Activated B cell treated with CpG ODN at 0.5 μM for 24 hours (primary cell): ENCODE measurements at regions not wholly inside any gene's neighbourhood (a gene's known extent, or its start where the extent isn't known, plus 50 kb on each side); places are given as distances from the start of the nearest gene placed in this dataset.

Source experiments
- ATAC-seq: fragments of 200-7000 bp; cut with Tn5 transposase; one replicate; pipeline ENCODE4 v1.10.0; 2021; ENCODE audit warnings: low read depth, mild to moderate bottlenecking, moderate library complexity
- CTCF ChIA-PET: fragments of 350-600 bp; sonication (Branson Sonifier 250); formaldehyde crosslinking; loops from one replicate; lab custom pipeline; 2021; ENCODE audit warnings: antibody characterized with exemption; lab: Charles Lee
- POLR2A ChIA-PET: fragments of 350-600 bp; sonication (Branson Sonifier 250); formaldehyde crosslinking; loops from one replicate; lab custom pipeline; 2021; ENCODE audit warnings: antibody characterized with exemption; lab: Charles Lee
- DNase-seq: peaks from one replicate; pipeline ENCODE4 v3.0.0; 2022
- H3K27ac Mint-ChIP-seq: one replicate; pipeline ENCODE4 v1.8.0; 2020; ENCODE audit warnings: mixed read lengths
- H3K27me3 Mint-ChIP-seq: one replicate; pipeline ENCODE4 v1.8.0; 2021; ENCODE audit warnings: mixed read lengths
- H3K36me3 Mint-ChIP-seq: one replicate; pipeline ENCODE4 v1.8.0; 2021; ENCODE audit warnings: low read depth, mixed read lengths
- H3K4me1 Mint-ChIP-seq: one replicate; pipeline ENCODE4 v1.8.0; 2021; ENCODE audit warnings: mixed read lengths
- H3K4me3 Mint-ChIP-seq: one replicate; pipeline ENCODE4 v1.8.0; 2020; ENCODE audit warnings: mild to moderate bottlenecking, mixed read lengths
- H3K9me3 Mint-ChIP-seq: one replicate; pipeline ENCODE4 v1.8.0; 2020; ENCODE audit warnings: mixed read lengths
- intact Hi-C: fragments of 100-400 bp; cut with micrococcal nuclease; formaldehyde crosslinking; loops from one replicate; pipeline ENCODE4 v1.15.1; 2024
- TF ChIP-seq, protein P1 (sequence below): fragments of 200-600 bp; IDR thresholded peaks from one replicate; pipeline ENCODE4 v1.8.0; 2022; ENCODE audit warnings: antibody characterized with exemption, mild to moderate bottlenecking

GRCh38 chr17:72345536-72345935 is 224.7 kb downstream of the SOX9 start:
- intact Hi-C loops, result no loop called here
- ChIA-PET CTCF (no interaction called here), POLR2A (no interaction called here)
- TF ChIP-seq, protein P1, sequence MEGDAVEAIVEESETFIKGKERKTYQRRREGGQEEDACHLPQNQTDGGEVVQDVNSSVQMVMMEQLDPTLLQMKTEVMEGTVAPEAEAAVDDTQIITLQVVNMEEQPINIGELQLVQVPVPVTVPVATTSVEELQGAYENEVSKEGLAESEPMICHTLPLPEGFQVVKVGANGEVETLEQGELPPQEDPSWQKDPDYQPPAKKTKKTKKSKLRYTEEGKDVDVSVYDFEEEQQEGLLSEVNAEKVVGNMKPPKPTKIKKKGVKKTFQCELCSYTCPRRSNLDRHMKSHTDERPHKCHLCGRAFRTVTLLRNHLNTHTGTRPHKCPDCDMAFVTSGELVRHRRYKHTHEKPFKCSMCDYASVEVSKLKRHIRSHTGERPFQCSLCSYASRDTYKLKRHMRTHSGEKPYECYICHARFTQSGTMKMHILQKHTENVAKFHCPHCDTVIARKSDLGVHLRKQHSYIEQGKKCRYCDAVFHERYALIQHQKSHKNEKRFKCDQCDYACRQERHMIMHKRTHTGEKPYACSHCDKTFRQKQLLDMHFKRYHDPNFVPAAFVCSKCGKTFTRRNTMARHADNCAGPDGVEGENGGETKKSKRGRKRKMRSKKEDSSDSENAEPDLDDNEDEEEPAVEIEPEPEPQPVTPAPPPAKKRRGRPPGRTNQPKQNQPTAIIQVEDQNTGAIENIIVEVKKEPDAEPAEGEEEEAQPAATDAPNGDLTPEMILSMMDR, result no peak
- no peak for DNase-seq
- peaks cover 2% of the 10 kb centered on the region for H3K27me3 Mint-ChIP-seq
- no peaks in the 10 kb centered on the region for H3K36me3 Mint-ChIP-seq
- H3K4me3 Mint-ChIP-seq, result no peak overlapping the region
- H3K27ac Mint-ChIP-seq, result no peak overlapping the region
- H3K9me3 Mint-ChIP-seq, result peaks cover 5% of the 10 kb centered on the region
- no peaks in the 10 kb centered on the region for H3K4me1 Mint-ChIP-seq
- no peak for ATAC-seq

DNA sequence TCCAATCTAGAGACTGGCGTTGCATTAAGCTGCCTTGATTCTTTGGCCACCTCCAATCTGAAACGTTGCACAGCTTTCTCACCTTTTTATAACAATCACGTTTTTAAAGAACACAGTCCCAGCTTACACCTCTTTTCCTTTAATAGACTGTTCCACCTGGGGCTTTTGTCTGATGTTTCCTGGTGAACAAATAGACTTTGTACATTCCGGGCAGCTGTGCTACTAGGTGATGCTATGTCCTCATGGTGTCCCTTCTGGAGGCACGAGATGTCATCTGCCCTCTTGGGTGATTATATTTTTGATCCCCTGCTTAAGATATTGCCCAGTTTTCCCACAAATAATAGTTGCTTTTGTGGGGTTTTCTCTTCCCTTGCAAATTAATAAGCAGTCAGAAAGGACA is 225.5 kb downstream of the SOX9 start:
- TF ChIP-seq, protein P1, result no peak
- no peaks in the 10 kb centered on the region for H3K4me1 Mint-ChIP-seq

GRCh38 chr17:72349011-72349410 is 228.2 kb downstream of the SOX9 start:
- CTCF ChIA-PET, result no interaction called here

More for the DNA sequence above, 225.5 kb downstream of the SOX9 start:
- peaks cover 5% of the 10 kb centered on the region for H3K9me3 Mint-ChIP-seq
- intact Hi-C loops, result no loop called here
- no peak overlapping the region for H3K27ac Mint-ChIP-seq
- no peaks in the 10 kb centered on the region for H3K36me3 Mint-ChIP-seq
- CTCF ChIA-PET, result no interaction called here
- ATAC-seq (no peak), DNase-seq (no peak)
- peaks cover 2% of the 10 kb centered on the region for H3K27me3 Mint-ChIP-seq
- POLR2A ChIA-PET, result no interaction called here
- H3K4me3 Mint-ChIP-seq, result no peak overlapping the region

DNA sequence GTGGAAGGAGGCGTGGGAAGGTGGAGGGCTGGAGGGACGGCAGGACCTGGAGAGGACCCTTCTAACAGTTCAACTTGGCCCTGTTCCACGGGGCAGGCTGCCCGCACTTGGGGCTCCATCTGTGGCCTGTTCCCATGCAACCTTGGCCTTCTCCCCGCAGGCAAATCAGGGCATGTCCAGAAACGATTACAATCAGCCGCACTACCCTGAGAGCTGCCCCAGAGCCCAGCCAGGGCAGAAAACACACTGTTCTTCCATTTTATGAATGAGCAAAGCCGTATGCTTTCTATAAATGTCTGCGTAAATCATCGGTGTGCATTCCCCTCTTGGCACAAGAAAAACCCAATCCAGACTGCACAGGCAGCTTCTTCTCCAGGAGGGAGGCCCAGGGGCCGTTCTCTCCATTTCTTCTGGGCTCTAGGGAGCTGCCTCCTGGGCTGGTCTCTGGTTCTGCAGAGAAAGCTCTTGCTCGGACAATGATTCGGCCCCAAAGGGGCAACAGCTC is 228.7 kb downstream of the SOX9 start:
- CTCF ChIA-PET, result no interaction called here
- no peaks in the 10 kb centered on the region for H3K36me3 Mint-ChIP-seq
- H3K27me3 Mint-ChIP-seq, result peaks cover 6% of the 10 kb centered on the region
- H3K4me3 Mint-ChIP-seq, result no peak overlapping the region
- TF ChIP-seq, protein P1, result no peak
- no peak overlapping the region for H3K27ac Mint-ChIP-seq
- DNase-seq (no peak), ATAC-seq (no peak)
- peaks cover 1% of the 10 kb centered on the region for H3K9me3 Mint-ChIP-seq
- H3K4me1 Mint-ChIP-seq, result no peaks in the 10 kb centered on the region
- intact Hi-C loops, result no loop called here
- POLR2A ChIA-PET, result no interaction called here

More at GRCh38 chr17:72349011-72349410, 228.2 kb downstream of the SOX9 start:
- TF ChIP-seq, protein P1, result no peak
- peaks cover 6% of the 10 kb centered on the region for H3K27me3 Mint-ChIP-seq
- DNase-seq (no peak), ATAC-seq (no peak)
- intact Hi-C loops, result no loop called here
- POLR2A ChIA-PET, result no interaction called here
- no peaks in the 10 kb centered on the region for H3K4me1 Mint-ChIP-seq
- no peaks in the 10 kb centered on the region for H3K36me3 Mint-ChIP-seq
- H3K27ac Mint-ChIP-seq, result no peak overlapping the region
- H3K9me3 Mint-ChIP-seq, result peaks cover 5% of the 10 kb centered on the region
- H3K4me3 Mint-ChIP-seq, result no peak overlapping the region

GRCh38 chr17:72350073-72350472 is 229.3 kb downstream of the SOX9 start:
- ChIA-PET POLR2A (no interaction called here), CTCF (no interaction called here)
- H3K4me1 Mint-ChIP-seq, result no peaks in the 10 kb centered on the region
- intact Hi-C loops, result no loop called here
- H3K9me3 Mint-ChIP-seq, result no peaks in the 10 kb centered on the region
- TF ChIP-seq, protein P1, result no peak
- H3K4me3 Mint-ChIP-seq, result no peak overlapping the region
- peaks cover 6% of the 10 kb centered on the region for H3K27me3 Mint-ChIP-seq
- H3K27ac Mint-ChIP-seq, result no peak overlapping the region
- no peaks in the 10 kb centered on the region for H3K36me3 Mint-ChIP-seq
- ATAC-seq (no peak), DNase-seq (no peak)
